ENCODE measurements at regions not wholly inside any gene's neighbourhood (a gene's known extent, or its start where the extent isn't known, plus 50 kb on each side); places are given as distances from the start of the nearest gene placed in this dataset.
"Not testable (repeated sequence)": the region's sequence is repeated elsewhere in the genome, so short reads cannot be mapped to it uniquely, and the experiment has no call there.

GRCh38 chr11:19625438-19625837 is 87.2 kb upstream of the NAV2 start:
- DNase-seq, result no peak

- DNase-seq, result no peak
Observed at GRCh38 chr11:19617696-19618523, 94.7 kb upstream of the NAV2 start.

GRCh38 chr11:19615341-19616183 is 97.1 kb upstream of the NAV2 start:
- DNase-seq, result no peak

- DNase-seq, result no peak
Observed at GRCh38 chr11:19614370-19614940, 98.2 kb upstream of the NAV2 start.

GRCh38 chr11:19612025-19612424 is 100.6 kb upstream of the NAV2 start:
- DNase-seq, result not testable (repeated sequence)

- no peak for DNase-seq
Observed at GRCh38 chr11:19607656-19608360, 104.8 kb upstream of the NAV2 start.

- no peak for DNase-seq
Observed at GRCh38 chr11:19606856-19607655, 105.6 kb upstream of the NAV2 start.

- no peak for DNase-seq
Observed at GRCh38 chr11:19605520-19606371, 106.9 kb upstream of the NAV2 start.

- DNase-seq, result no peak
Observed at GRCh38 chr11:19604679-19605375, 107.8 kb upstream of the NAV2 start.

- no peak for DNase-seq
Observed at GRCh38 chr11:19603771-19604170, 108.9 kb upstream of the NAV2 start.

- no peak for DNase-seq
Observed at GRCh38 chr11:19602891-19603290, 109.7 kb upstream of the NAV2 start.

GRCh38 chr11:19602406-19602805 is 110.2 kb upstream of the NAV2 start:
- DNase-seq, result no peak

- no peak for DNase-seq
Observed at GRCh38 chr11:19601235-19601634, 111.4 kb upstream of the NAV2 start.

- no peak for DNase-seq
Observed at GRCh38 chr11:19599681-19600080, 113.0 kb upstream of the NAV2 start.

GRCh38 chr11:19598876-19599486 is 113.7 kb upstream of the NAV2 start:
- DNase-seq, result no peak

GRCh38 chr11:19598456-19598855 is 114.2 kb upstream of the NAV2 start:
- no peak for DNase-seq

GRCh38 chr11:19597876-19598275 is 114.8 kb upstream of the NAV2 start:
- no peak for DNase-seq

- no peak for DNase-seq
Observed at GRCh38 chr11:19597206-19597605, 115.4 kb upstream of the NAV2 start.

- DNase-seq, result no peak
Observed at GRCh38 chr11:19595840-19596751, 116.5 kb upstream of the NAV2 start.

Data from CD4-positive, alpha-beta T cell treated with Interleukin-17A for 4 hours (primary cell).